Tibial nerve (tissue), 4 donors: ENCODE measurements at regions not wholly inside any gene's neighbourhood (a gene's known extent, or its start where the extent isn't known, plus 50 kb on each side); places are given as distances from the start of the nearest gene placed in this dataset.
"Not testable (repeated sequence)": the region's sequence is repeated elsewhere in the genome, so short reads cannot be mapped to it uniquely, and the experiment has no call there.

Experiments
- EP300 ChIP-seq, 2 donors: sonication (generic); formaldehyde crosslinking; IDR thresholded peaks; one replicate each; pipeline ENCODE4 v1.6.1; 2017; ENCODE audit warnings: antibody characterized with exemption in 2 of 2, mild to moderate bottlenecking in 1 of 2
- TF ChIP-seq, protein P1 (sequence below), 5 experiments: fragments of 200-600 bp in 3 of 5; fragments of 450-650 bp in 2 of 5; sonication (generic) in 3 of 5; IDR thresholded peaks; one replicate each; pipeline ENCODE4 v1.5.1; 2016 to 2019; ENCODE audit warnings: antibody characterized with exemption in 5 of 5, mild to moderate bottlenecking in 3 of 5, moderate library complexity in 2 of 5

DNA sequence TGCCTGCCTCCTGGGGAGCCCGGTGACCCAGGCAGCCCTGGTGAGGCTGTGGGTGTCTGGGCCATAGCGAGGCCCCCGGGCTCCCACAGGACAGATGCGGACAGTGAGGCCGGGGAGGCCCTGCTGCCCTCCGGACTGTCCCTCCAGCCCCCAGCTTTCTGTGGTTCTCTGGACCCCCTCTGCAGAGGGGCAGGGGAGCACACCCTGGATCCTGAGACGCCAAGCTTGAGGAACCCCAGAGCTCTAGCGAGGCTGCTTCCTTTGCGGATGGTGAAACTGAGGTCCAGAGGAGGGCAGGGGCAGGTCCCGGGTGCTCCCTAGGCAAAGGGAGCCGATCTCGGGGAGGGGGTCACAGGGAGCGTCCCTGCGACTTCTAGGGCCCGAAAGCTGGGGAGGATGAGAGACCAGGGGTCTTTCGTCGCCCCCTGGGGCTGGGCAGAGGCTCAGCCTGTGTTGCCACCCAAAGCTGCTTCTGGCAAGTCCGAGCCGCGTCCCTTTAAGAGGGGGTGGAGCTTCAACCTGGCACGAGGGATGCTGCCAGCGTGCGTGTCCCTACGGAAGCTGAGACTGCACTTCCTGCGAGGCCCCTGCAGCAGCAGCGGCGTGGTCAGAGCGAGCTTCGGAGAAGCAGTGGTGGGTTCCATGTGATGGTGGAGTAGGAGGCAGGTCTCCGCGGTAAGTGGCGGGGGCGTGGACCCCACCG, 94.7 kb downstream of the POTEH start:
- not testable (repeated sequence) for TF ChIP-seq EP300 (IDR thresholded peaks at IDR 0.05)
- TF ChIP-seq, protein P1, sequence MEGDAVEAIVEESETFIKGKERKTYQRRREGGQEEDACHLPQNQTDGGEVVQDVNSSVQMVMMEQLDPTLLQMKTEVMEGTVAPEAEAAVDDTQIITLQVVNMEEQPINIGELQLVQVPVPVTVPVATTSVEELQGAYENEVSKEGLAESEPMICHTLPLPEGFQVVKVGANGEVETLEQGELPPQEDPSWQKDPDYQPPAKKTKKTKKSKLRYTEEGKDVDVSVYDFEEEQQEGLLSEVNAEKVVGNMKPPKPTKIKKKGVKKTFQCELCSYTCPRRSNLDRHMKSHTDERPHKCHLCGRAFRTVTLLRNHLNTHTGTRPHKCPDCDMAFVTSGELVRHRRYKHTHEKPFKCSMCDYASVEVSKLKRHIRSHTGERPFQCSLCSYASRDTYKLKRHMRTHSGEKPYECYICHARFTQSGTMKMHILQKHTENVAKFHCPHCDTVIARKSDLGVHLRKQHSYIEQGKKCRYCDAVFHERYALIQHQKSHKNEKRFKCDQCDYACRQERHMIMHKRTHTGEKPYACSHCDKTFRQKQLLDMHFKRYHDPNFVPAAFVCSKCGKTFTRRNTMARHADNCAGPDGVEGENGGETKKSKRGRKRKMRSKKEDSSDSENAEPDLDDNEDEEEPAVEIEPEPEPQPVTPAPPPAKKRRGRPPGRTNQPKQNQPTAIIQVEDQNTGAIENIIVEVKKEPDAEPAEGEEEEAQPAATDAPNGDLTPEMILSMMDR (IDR thresholded peaks at IDR 0.05), result not testable (repeated sequence)
